ENCODE measurements at regions not wholly inside any gene's neighbourhood (a gene's known extent, or its start where the extent isn't known, plus 50 kb on each side); places are given as distances from the start of the nearest gene placed in this dataset.

DNA sequence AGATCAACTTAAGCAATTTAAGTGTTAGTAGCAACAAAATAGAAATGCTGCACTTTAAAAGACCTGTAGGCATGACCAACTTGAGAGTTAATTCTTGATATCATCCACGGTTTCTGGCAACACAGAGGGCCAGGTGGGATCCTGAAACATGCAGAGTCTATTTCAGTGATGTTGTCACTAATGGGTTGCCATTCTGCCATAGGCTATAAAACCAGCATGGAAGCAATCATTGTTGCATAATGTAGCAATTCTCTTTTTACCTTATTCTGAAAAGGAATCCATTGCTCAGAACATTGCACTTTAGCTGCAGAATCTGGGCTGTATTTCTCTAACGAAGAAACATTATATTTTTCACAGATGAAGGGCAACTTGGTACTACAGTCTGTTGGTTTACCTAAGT is 53.9 kb upstream of the CD302 start:
- TF ChIP-seq, protein P1, sequence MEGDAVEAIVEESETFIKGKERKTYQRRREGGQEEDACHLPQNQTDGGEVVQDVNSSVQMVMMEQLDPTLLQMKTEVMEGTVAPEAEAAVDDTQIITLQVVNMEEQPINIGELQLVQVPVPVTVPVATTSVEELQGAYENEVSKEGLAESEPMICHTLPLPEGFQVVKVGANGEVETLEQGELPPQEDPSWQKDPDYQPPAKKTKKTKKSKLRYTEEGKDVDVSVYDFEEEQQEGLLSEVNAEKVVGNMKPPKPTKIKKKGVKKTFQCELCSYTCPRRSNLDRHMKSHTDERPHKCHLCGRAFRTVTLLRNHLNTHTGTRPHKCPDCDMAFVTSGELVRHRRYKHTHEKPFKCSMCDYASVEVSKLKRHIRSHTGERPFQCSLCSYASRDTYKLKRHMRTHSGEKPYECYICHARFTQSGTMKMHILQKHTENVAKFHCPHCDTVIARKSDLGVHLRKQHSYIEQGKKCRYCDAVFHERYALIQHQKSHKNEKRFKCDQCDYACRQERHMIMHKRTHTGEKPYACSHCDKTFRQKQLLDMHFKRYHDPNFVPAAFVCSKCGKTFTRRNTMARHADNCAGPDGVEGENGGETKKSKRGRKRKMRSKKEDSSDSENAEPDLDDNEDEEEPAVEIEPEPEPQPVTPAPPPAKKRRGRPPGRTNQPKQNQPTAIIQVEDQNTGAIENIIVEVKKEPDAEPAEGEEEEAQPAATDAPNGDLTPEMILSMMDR (IDR thresholded peaks at IDR 0.05 in 2 of 3, conservative IDR thresholded peaks at IDR 0.05 in 1 of 3; ENCODE audit: borderline replicate concordance in 1 of 3, insufficient read depth in 1 of 3, low read depth in 2 of 3, low read length in 2 of 3) = no peak
- TF ChIP-seq, protein P2, sequence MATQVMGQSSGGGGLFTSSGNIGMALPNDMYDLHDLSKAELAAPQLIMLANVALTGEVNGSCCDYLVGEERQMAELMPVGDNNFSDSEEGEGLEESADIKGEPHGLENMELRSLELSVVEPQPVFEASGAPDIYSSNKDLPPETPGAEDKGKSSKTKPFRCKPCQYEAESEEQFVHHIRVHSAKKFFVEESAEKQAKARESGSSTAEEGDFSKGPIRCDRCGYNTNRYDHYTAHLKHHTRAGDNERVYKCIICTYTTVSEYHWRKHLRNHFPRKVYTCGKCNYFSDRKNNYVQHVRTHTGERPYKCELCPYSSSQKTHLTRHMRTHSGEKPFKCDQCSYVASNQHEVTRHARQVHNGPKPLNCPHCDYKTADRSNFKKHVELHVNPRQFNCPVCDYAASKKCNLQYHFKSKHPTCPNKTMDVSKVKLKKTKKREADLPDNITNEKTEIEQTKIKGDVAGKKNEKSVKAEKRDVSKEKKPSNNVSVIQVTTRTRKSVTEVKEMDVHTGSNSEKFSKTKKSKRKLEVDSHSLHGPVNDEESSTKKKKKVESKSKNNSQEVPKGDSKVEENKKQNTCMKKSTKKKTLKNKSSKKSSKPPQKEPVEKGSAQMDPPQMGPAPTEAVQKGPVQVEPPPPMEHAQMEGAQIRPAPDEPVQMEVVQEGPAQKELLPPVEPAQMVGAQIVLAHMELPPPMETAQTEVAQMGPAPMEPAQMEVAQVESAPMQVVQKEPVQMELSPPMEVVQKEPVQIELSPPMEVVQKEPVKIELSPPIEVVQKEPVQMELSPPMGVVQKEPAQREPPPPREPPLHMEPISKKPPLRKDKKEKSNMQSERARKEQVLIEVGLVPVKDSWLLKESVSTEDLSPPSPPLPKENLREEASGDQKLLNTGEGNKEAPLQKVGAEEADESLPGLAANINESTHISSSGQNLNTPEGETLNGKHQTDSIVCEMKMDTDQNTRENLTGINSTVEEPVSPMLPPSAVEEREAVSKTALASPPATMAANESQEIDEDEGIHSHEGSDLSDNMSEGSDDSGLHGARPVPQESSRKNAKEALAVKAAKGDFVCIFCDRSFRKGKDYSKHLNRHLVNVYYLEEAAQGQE (IDR thresholded peaks at IDR 0.05; ENCODE audit: low read depth) = no peak

Data from HCT116 (cell line).